ENCODE measurements at regions not wholly inside any gene's neighbourhood (a gene's known extent, or its start where the extent isn't known, plus 50 kb on each side); places are given as distances from the start of the nearest gene placed in this dataset.

- DNase-seq = no peak
- Mint-ChIP-seq H3K27ac (no peak overlapping the region), H3K36me3 (no peaks in the 10 kb centered on the region), H3K9me3 (no peaks in the 10 kb centered on the region), H3K4me1 (ENCODE audit: low read depth) (no peaks in the 10 kb centered on the region), H3K27me3 (no peaks in the 10 kb centered on the region), H3K4me3 (no peak overlapping the region)
- intact Hi-C loops (cut with micrococcal nuclease) = no loop called here
- POLR2A ChIA-PET = no interaction called here
- CTCF ChIA-PET = no interaction called here
Measured at GRCh38 chr2:57947398-57947797, 99.2 kb upstream of the VRK2 start.

DNA sequence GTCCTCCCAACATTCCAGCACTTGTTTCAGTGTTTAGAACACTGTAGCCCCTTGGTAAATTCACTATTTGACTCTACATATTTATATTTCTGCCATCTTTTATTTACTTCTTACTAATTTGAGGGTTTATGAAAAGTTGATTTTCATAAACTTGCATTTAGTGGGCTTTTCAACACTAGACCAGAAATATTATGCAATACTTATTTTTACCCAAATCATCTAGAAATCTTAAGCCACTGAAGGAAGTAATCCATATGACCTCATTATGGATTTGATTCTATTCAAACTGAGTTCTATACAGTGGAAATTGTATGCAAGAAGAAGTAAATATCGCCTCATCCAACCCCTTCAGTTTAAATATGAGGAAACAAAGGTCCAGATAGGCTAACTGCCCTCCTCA is 92.6 kb upstream of the VRK2 start:
- intact Hi-C loops (cut with micrococcal nuclease) = no loop called here
- Mint-ChIP-seq H3K4me3 (no peak overlapping the region), H3K27me3 (no peaks in the 10 kb centered on the region), H3K27ac (no peak overlapping the region), H3K4me1 (ENCODE audit: low read depth) (no peaks in the 10 kb centered on the region), H3K9me3 (no peaks in the 10 kb centered on the region), H3K36me3 (no peaks in the 10 kb centered on the region)
- ChIA-PET CTCF (no interaction called here), POLR2A (no interaction called here)
- no peak for DNase-seq

DNA sequence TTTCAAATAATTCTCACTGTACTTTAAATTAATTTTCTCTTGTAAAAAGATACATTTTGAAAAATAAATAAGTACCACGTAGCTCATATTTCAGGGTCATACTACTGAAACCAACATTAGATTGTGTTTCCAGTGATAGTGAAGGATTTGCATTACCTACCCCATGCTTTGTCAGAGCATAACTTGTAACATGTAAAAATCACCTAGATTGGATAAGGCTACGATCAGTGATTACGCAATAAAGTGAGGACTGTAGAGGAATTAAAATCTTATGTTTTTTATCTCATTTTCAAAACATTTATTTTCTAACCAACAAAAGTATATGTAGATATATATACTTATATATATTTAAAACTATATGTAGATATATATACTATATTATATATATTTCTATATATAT is 89.4 kb upstream of the VRK2 start:
- CTCF ChIA-PET = no interaction called here
- Mint-ChIP-seq H3K4me1 (ENCODE audit: low read depth) (no peaks in the 10 kb centered on the region), H3K27ac (no peak overlapping the region)

GRCh38 chr2:57959390-57959789 is 87.2 kb upstream of the VRK2 start:
- ChIA-PET POLR2A (no interaction called here), CTCF (no interaction called here)
- Mint-ChIP-seq H3K4me3 (no peak overlapping the region), H3K27me3 (no peaks in the 10 kb centered on the region), H3K9me3 (no peaks in the 10 kb centered on the region), H3K4me1 (ENCODE audit: low read depth) (no peaks in the 10 kb centered on the region), H3K36me3 (no peaks in the 10 kb centered on the region), H3K27ac (no peak overlapping the region)
- no peak for DNase-seq
- intact Hi-C loops (cut with micrococcal nuclease) = no loop called here

More for the DNA sequence above, 89.4 kb upstream of the VRK2 start:
- Mint-ChIP-seq H3K9me3 (no peaks in the 10 kb centered on the region), H3K4me3 (no peak overlapping the region), H3K27me3 (no peaks in the 10 kb centered on the region), H3K36me3 (no peaks in the 10 kb centered on the region)
- DNase-seq = no peak
- POLR2A ChIA-PET = no interaction called here
- intact Hi-C loops (cut with micrococcal nuclease) = no loop called here

GRCh38 chr2:57962861-57963260 is 83.7 kb upstream of the VRK2 start:
- DNase-seq = no peak
- H3K27me3 Mint-ChIP-seq = no peaks in the 10 kb centered on the region
- intact Hi-C loops (cut with micrococcal nuclease) = no loop called here
- H3K36me3 Mint-ChIP-seq = no peaks in the 10 kb centered on the region
- H3K9me3 Mint-ChIP-seq = no peaks in the 10 kb centered on the region
- ChIA-PET POLR2A (no interaction called here), CTCF (no interaction called here)
- H3K4me3 Mint-ChIP-seq = no peak overlapping the region
- no peaks in the 10 kb centered on the region for H3K4me1 Mint-ChIP-seq (ENCODE audit: low read depth)
- no peak overlapping the region for H3K27ac Mint-ChIP-seq

GRCh38 chr2:57965219-57965618 is 81.4 kb upstream of the VRK2 start:
- intact Hi-C loops (cut with micrococcal nuclease) = no loop called here
- ChIA-PET POLR2A (no interaction called here), CTCF (interaction anchor here (0.7 kb wide), 1 partner anchor 237 kb away, joined by 3 read pairs; no protein-coding TSS in a partner anchor)
- Mint-ChIP-seq H3K4me1 (ENCODE audit: low read depth) (no peaks in the 10 kb centered on the region), H3K27me3 (no peaks in the 10 kb centered on the region), H3K27ac (no peak overlapping the region), H3K36me3 (no peaks in the 10 kb centered on the region), H3K4me3 (no peak overlapping the region), H3K9me3 (no peaks in the 10 kb centered on the region)
- DNase-seq = no peak

- H3K36me3 Mint-ChIP-seq = no peaks in the 10 kb centered on the region
- H3K4me1 Mint-ChIP-seq (ENCODE audit: low read depth) = no peaks in the 10 kb centered on the region
- CTCF ChIA-PET = interaction anchor here (0.7 kb wide), 1 partner anchor 237 kb away, joined by 3 read pairs; no protein-coding TSS in a partner anchor
- POLR2A ChIA-PET = no interaction called here
- intact Hi-C loops (cut with micrococcal nuclease) = no loop called here
- no peak overlapping the region for H3K4me3 Mint-ChIP-seq
- H3K27ac Mint-ChIP-seq = no peak overlapping the region
- no peaks in the 10 kb centered on the region for H3K27me3 Mint-ChIP-seq
- no peak for DNase-seq
- no peaks in the 10 kb centered on the region for H3K9me3 Mint-ChIP-seq
Measured at GRCh38 chr2:57965961-57966360, 80.6 kb upstream of the VRK2 start.

DNA sequence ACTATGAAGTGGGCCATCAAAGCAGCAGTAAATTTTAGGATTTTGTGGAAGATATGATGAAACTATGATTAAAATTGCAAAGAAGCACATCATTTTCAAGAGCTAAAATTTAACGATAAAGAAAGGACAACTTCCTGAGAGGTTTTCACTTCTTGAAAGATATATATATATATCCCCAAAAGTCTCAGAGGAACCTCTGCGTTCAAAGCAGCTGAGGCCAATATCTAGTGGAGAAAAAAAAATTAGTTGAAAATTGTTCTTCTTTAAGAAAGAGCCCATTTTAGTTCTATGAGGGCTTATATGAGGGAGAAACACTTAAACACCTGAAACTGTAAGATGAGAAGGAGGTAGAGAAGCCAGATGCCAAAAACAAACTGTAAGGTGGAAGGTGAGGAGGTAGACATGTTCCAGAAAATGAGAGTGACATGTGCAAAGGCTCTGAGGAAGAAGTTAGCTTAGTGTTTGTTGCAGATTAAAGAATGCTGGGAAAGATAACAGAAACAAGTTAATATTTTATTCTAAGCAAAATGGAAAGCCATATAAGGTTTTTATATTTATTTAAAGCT is 72.9 kb upstream of the VRK2 start:
- H3K4me3 Mint-ChIP-seq = no peak overlapping the region
- intact Hi-C loops (cut with micrococcal nuclease) = no loop called here
- H3K27me3 Mint-ChIP-seq = no peaks in the 10 kb centered on the region
- no peak overlapping the region for H3K27ac Mint-ChIP-seq
- no peaks in the 10 kb centered on the region for H3K4me1 Mint-ChIP-seq (ENCODE audit: low read depth)
- CTCF ChIA-PET = no interaction called here
- DNase-seq = no peak
- POLR2A ChIA-PET = no interaction called here
- H3K36me3 Mint-ChIP-seq = no peaks in the 10 kb centered on the region
- no peaks in the 10 kb centered on the region for H3K9me3 Mint-ChIP-seq

GRCh38 chr2:57979158-57979557 is 67.4 kb upstream of the VRK2 start:
- Mint-ChIP-seq H3K36me3 (peaks cover 3% of the 10 kb centered on the region), H3K4me3 (no peak overlapping the region), H3K4me1 (ENCODE audit: low read depth) (no peaks in the 10 kb centered on the region), H3K27me3 (no peaks in the 10 kb centered on the region), H3K27ac (no peak overlapping the region), H3K9me3 (no peaks in the 10 kb centered on the region)
- intact Hi-C loops (cut with micrococcal nuclease) = no loop called here
- DNase-seq = no peak
- ChIA-PET POLR2A (no interaction called here), CTCF (no interaction called here)

DNA sequence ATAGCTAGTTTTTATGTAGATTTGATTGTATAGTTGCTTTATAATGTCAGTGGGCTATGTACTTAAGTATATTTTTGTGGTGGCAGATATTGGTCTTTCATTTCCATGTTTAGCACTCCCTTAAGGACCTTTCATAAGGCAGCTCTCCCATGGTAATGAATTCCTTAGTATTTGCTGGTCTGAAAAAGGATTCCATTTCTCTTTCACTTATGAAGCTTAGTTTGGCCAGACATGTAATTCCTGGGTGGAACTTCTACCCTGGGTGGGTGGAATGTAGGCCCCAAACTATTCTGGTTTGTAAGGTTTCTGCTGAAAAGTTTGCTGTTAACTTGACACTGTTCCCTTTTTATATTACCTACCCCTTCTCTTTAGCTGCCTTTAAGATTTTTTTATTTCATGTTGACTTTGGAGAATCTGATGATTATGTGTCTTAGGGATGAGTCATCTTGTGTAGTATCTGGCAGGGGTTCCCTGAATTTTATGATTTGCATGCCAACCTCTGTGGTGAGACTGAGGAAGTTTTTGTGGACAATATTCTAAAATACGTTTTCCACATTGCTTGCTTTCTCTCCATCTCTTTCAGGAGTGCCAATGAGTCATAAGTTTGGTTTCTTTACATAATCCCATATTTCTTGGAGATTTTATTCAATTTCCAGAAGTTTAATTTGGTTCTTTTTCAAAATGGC is 65.4 kb upstream of the VRK2 start:
- H3K9me3 Mint-ChIP-seq = no peaks in the 10 kb centered on the region
- intact Hi-C loops (cut with micrococcal nuclease) = loop anchor here (10.0 kb wide), 1 partner anchor 164 kb away; no protein-coding TSS in a partner anchor
- H3K4me1 Mint-ChIP-seq (ENCODE audit: low read depth) = no peaks in the 10 kb centered on the region
- ChIA-PET CTCF (no interaction called here), POLR2A (no interaction called here)
- DNase-seq = no peak
- peaks cover 3% of the 10 kb centered on the region for H3K36me3 Mint-ChIP-seq
- no peak overlapping the region for H3K4me3 Mint-ChIP-seq
- H3K27ac Mint-ChIP-seq = no peak overlapping the region
- H3K27me3 Mint-ChIP-seq = no peaks in the 10 kb centered on the region

DNA sequence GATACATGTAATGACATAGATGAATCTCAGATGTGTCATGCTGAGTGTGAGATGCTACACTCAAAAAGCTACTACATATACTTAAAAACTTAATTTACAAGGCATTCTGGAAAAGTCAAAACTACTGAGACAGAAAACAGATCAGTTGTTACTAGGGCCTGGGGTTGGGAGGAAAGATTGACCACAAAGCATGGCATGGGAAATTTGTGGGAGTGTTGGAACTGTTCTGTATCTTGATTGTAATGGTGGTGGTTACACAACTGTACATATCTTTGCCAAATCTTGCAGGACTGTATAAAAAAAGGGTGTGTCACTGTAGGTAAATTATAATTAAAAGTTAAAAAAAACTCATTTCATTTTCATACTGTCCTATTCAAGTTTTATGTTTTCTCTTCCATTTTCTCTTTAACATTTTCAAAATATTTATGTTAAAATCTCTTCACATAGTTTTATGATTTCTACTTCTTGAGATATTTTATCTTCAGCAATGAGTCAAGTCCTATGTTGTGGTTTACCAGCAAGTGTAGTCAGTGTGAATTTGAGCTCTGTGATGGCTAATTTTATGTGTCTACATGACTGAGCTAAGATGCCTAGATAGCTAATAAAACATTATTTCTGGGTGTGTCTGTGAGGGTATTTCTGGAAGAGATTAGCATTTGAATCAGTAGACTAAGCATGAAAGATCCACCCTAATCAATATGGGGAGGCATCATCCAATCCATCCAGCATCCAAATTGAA is 58.6 kb upstream of the VRK2 start:
- DNase-seq = no peak
- no peaks in the 10 kb centered on the region for H3K9me3 Mint-ChIP-seq
- CTCF ChIA-PET = no interaction called here
- H3K27me3 Mint-ChIP-seq = no peaks in the 10 kb centered on the region
- no peak overlapping the region for H3K4me3 Mint-ChIP-seq
- POLR2A ChIA-PET = no interaction called here
- no peaks in the 10 kb centered on the region for H3K4me1 Mint-ChIP-seq (ENCODE audit: low read depth)
- H3K27ac Mint-ChIP-seq = no peak overlapping the region
- intact Hi-C loops (cut with micrococcal nuclease) = loop anchor here (10.0 kb wide), 1 partner anchor 157 kb away; no protein-coding TSS in a partner anchor
- peaks cover 2% of the 10 kb centered on the region for H3K36me3 Mint-ChIP-seq

DNA sequence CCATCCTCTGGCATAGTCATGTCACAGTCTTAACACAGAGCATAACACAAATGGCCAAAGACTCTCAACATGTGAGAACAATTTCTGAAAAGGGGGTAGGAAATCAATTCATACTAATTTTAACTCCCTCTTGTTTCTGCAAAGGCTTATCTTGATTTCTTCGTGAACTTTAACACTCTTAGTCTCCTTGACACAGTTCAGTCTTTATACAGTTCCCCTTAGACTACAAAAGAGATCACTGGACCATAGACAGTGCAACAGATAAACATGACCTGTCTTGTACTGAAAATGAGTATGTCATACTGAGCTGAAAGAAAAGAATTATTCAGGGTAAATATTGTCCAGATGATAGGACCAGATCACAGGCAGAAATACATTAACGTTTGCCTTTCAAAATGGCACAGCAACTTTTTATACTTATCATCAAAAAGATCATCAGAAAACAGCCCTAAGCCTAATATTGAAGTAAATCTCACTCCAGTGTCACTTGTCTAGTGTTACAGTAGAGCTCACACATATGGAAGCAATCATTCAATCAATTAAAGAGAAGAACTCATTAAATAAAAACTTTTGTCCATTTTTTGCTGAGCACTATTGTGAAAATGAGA is 56.4 kb upstream of the VRK2 start:
- Mint-ChIP-seq H3K27me3 (no peaks in the 10 kb centered on the region), H3K27ac (no peak overlapping the region), H3K9me3 (no peaks in the 10 kb centered on the region), H3K4me3 (no peak overlapping the region), H3K4me1 (ENCODE audit: low read depth) (no peaks in the 10 kb centered on the region), H3K36me3 (no peaks in the 10 kb centered on the region)
- intact Hi-C loops (cut with micrococcal nuclease) = no loop called here
- DNase-seq = no peak
- ChIA-PET POLR2A (no interaction called here), CTCF (no interaction called here)
